AG09319 (cell line): ENCODE measurements at regions not wholly inside any gene's neighbourhood (a gene's known extent, or its start where the extent isn't known, plus 50 kb on each side); places are given as distances from the start of the nearest gene placed in this dataset.
A peak's percentile ranks its signal among the peaks of the same experiment; 100 is the strongest.

ENCODE experiments used
- DNase-seq: peaks from one replicate; pipeline ENCODE4 v3.0.0-alpha.2; 2010; ENCODE audit warnings: low read depth; ENCODE audit errors: extremely low read depth
- TF ChIP-seq, protein P1 (sequence below): IDR thresholded peaks from 2 replicates; pipeline ENCODE4 v1.5.1; 2011; ENCODE audit warnings: low read depth, mild to moderate bottlenecking, inconsistent platforms, low read length, moderate library complexity

DNA sequence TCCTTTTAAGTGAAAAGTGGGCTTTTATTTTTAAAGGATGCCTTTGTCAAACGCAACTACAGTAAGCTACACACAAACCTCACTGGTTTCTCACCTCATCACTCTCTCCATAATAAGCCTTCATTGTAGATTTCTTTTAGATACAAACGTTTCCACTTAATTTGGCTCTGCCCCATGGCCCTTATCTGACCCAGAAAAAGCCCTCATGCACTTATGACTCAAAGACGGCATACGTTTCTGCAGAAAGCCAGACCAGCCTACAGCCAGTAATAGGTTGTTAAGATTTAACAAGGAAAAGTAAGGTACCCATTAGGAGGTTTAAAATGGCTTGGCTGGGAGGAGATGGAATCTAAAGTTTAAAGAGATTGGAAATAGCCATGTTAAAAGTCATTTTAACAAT, 914.6 kb upstream of the INTU start:
- DNase-seq = peak; percentile 3
- TF ChIP-seq, protein P1, sequence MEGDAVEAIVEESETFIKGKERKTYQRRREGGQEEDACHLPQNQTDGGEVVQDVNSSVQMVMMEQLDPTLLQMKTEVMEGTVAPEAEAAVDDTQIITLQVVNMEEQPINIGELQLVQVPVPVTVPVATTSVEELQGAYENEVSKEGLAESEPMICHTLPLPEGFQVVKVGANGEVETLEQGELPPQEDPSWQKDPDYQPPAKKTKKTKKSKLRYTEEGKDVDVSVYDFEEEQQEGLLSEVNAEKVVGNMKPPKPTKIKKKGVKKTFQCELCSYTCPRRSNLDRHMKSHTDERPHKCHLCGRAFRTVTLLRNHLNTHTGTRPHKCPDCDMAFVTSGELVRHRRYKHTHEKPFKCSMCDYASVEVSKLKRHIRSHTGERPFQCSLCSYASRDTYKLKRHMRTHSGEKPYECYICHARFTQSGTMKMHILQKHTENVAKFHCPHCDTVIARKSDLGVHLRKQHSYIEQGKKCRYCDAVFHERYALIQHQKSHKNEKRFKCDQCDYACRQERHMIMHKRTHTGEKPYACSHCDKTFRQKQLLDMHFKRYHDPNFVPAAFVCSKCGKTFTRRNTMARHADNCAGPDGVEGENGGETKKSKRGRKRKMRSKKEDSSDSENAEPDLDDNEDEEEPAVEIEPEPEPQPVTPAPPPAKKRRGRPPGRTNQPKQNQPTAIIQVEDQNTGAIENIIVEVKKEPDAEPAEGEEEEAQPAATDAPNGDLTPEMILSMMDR = no peak

DNA sequence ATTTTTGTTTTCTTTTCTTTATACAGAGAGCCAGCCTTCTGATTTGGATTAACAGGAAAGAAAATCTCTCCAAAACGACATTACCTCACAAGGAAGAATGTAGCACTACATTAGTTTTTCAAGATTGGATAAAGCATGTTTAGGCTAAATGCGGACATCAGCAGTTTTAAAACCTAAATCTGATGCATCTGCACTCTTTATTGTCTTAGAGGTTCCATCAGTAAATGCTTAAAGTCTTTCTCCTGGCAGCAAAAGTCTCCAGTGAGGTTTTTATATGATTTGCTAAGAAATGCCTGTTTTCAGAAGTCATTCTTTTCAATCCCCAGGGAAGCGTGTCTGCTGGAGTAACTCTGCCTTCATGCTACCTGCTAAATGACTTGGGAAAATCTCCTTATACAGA, 912.9 kb upstream of the INTU start:
- TF ChIP-seq, protein P1 = no peak
- no peak for DNase-seq

DNA sequence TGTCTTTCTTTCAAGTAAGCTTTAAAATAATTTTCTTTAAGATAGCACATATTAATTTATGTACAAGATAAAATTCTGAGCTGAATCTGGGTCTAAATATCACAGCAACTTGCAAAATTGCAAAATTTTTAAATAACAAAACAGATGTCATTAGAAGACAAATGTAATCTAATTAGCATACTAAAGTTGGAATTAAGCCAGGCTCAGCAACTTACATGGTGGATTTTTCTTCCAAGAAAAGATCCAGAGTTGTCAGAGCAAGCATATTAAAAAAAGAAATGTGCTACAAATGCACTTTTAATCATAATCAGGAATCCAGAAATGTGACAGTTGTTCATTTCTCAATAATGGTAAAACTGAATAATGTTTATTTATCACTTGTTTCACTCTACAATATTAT, 906.9 kb upstream of the INTU start:
- TF ChIP-seq, protein P1 = no peak
- no peak for DNase-seq

DNA sequence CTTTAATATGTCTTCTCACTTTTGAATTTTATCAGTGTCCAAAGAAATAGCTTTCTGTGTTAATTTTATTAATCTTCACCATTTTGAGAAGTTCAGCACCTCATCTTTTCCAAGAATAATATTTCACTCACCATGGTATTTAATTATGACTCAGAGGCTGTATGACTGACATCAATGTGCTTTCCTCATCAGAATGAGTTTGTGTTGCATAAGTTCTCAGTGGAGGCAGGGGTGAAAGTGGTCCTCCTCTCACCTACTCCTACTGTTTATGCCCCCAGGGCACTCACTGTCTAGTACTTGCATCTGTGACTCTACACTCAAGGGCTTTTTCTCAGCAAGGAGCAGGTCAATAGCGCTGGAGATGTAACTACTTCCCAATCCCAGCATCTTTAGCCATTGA, 905.3 kb upstream of the INTU start:
- no peak for DNase-seq
- TF ChIP-seq, protein P1 = no peak

DNA sequence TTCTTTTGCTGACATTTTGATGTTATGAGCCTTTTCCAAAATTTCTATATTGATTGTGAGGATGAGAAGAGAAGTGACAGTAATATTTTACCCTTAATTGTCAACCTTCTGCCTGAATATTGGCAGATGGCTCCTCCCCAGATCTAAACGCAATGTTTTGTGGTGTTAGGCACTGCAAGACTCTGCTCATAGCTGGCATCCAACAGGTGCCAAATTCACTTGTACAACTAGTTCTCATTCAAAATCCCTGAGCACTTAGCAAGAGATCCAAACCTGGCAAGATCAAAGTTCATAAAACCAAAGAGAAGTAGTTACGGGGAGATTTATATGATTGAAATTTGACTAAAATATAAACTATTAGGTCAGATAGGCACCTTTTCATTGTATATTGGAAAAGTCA, 901.7 kb upstream of the INTU start:
- no peak for DNase-seq
- TF ChIP-seq, protein P1 = no peak

DNA sequence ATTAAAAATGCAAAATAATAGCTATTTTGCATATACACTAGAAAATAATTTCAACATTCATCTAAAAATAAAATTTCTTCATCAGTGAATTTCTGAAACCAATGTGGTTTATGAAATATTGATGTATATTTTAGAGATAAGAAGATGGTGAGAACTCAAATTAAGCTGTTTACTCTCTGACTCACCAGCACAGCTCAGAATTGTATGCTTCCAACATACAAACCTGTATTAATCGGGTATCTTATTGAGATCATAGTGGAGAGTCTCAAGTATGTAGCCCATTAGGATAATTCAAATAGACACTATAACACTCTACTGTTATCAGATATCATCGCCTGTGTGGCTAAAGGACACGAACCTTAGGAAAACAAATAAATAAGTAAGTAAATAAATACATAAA, 899.5 kb upstream of the INTU start:
- DNase-seq = no peak

DNA sequence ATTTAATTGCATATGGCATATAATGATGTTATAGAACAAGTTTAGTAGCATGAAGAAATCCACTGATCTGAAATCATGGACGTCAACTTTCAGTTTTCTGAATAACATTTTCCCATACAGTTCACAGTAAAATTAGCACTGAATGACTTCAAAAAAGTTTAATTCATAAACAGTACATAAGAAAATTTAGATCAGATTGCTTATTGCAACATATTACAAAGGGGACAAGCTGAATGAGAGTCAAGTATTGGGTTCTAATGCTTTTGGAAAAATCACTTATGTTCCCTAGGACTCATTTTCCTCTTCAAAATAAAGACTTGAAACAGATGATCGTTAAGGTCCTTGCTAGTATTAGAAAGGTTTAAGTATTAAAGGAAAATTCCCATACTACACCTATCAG, 898.3 kb upstream of the INTU start:
- TF ChIP-seq, protein P1 = no peak
- no peak for DNase-seq

More for the DNA sequence above, 899.5 kb upstream of the INTU start:
- TF ChIP-seq, protein P1 = no peak
